ENCODE measurements at regions not wholly inside any gene's neighbourhood (a gene's known extent, or its start where the extent isn't known, plus 50 kb on each side); places are given as distances from the start of the nearest gene placed in this dataset.

DNA sequence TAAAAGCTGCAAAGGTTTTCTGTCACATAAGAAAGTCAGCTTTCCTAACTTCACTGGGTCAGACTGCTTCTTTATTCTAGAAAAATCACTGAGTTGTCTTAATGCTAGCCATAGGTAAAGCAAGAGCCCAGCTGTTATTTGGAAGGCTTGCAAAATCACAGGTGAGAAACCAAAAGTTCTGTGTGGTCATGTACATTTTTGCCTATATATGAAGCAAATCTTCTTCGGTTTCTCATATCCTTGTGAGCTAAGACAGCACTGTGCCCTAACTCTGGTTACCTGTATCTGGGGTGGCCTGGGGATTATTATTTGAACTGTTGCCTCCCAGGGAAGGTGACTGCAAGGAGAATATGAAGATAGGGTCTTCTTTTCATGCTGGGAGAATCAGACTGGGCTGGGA lies 444.9 kb upstream of the CLINT1 start:
- Histone ChIP-seq H3K27ac (ENCODE audit: insufficient read depth, low read length) (no peak overlapping the region), H3K36me3 (ENCODE audit: control insufficient read depth, insufficient read depth, low read length) (no peaks in the 10 kb centered on the region), H3K4me2 (ENCODE audit: extremely low read depth, insufficient read depth, low read length) (no peak overlapping the region), H3K79me2 (ENCODE audit: control insufficient read depth, insufficient read depth, low read length) (no peaks in the 10 kb centered on the region), H2AFZ (ENCODE audit: low read length) (no peak overlapping the region), H3K27me3 (ENCODE audit: control insufficient read depth, insufficient read depth, low read length) (no peaks in the 10 kb centered on the region), H3K9ac (ENCODE audit: insufficient read depth, low read length) (no peak overlapping the region), H3K4me1 (ENCODE audit: control insufficient read depth, extremely low read depth, insufficient read depth, low read length) (no peaks in the 10 kb centered on the region), H3K9me3 (ENCODE audit: control insufficient read depth, insufficient read depth, low read depth, low read length) (no peaks in the 10 kb centered on the region), H4K20me1 (ENCODE audit: control insufficient read depth, extremely low read depth, insufficient read depth, low read length) (no peaks in the 10 kb centered on the region), H3K4me3 (replicated peaks in 1 of 4; ENCODE audit: control extremely low read depth in 1 of 4, insufficient read depth in 1 of 4, low read depth in 3 of 4, low read length in 4 of 4) (no peak overlapping the region)
- TF ChIP-seq, protein P1, sequence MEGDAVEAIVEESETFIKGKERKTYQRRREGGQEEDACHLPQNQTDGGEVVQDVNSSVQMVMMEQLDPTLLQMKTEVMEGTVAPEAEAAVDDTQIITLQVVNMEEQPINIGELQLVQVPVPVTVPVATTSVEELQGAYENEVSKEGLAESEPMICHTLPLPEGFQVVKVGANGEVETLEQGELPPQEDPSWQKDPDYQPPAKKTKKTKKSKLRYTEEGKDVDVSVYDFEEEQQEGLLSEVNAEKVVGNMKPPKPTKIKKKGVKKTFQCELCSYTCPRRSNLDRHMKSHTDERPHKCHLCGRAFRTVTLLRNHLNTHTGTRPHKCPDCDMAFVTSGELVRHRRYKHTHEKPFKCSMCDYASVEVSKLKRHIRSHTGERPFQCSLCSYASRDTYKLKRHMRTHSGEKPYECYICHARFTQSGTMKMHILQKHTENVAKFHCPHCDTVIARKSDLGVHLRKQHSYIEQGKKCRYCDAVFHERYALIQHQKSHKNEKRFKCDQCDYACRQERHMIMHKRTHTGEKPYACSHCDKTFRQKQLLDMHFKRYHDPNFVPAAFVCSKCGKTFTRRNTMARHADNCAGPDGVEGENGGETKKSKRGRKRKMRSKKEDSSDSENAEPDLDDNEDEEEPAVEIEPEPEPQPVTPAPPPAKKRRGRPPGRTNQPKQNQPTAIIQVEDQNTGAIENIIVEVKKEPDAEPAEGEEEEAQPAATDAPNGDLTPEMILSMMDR (conservative IDR thresholded peaks at IDR 0.05 in 1 of 2, IDR thresholded peaks at IDR 0.05 in 1 of 2; ENCODE audit: low read depth in 1 of 2, low read length in 2 of 2): no peak
- no peak for TF ChIP-seq EZH2 (IDR thresholded peaks at IDR 0.05; ENCODE audit: low read length, missing control alignments)
- no peak for DNase-seq (ENCODE audit: low read depth in 2 of 2)

DNA sequence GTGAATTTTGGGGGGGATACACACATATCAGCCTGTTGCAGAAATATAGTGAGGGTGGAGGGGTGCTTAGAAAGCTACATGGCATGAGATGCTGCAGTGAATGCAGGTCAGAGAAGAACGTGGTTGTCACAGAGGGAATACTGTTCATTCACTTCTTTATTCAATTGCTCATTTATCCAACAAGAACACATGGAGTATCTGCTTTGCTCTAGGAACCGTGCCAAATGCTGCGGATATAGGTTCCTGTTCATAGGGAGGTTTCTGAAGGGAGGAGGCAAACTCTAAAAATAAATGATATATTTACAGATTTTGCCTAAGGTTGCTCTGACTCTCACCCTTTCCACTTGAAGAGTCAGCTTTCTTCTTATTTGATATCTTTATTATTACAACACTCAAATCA lies 444.3 kb upstream of the CLINT1 start:
- Histone ChIP-seq H2AFZ (ENCODE audit: low read length) (no peak overlapping the region), H3K9ac (ENCODE audit: insufficient read depth, low read length) (no peak overlapping the region), H3K79me2 (ENCODE audit: control insufficient read depth, insufficient read depth, low read length) (no peaks in the 10 kb centered on the region), H3K27ac (ENCODE audit: insufficient read depth, low read length) (no peak overlapping the region), H3K4me1 (ENCODE audit: control insufficient read depth, extremely low read depth, insufficient read depth, low read length) (no peaks in the 10 kb centered on the region), H3K4me3 (replicated peaks in 1 of 4; ENCODE audit: control extremely low read depth in 1 of 4, insufficient read depth in 1 of 4, low read depth in 3 of 4, low read length in 4 of 4) (no peak overlapping the region), H3K36me3 (ENCODE audit: control insufficient read depth, insufficient read depth, low read length) (no peaks in the 10 kb centered on the region), H3K27me3 (ENCODE audit: control insufficient read depth, insufficient read depth, low read length) (no peaks in the 10 kb centered on the region), H4K20me1 (ENCODE audit: control insufficient read depth, extremely low read depth, insufficient read depth, low read length) (no peaks in the 10 kb centered on the region), H3K9me3 (ENCODE audit: control insufficient read depth, insufficient read depth, low read depth, low read length) (no peaks in the 10 kb centered on the region), H3K4me2 (ENCODE audit: extremely low read depth, insufficient read depth, low read length) (no peak overlapping the region)
- TF ChIP-seq, protein P1 (conservative IDR thresholded peaks at IDR 0.05 in 1 of 2, IDR thresholded peaks at IDR 0.05 in 1 of 2; ENCODE audit: low read depth in 1 of 2, low read length in 2 of 2): no peak
- TF ChIP-seq EZH2 (IDR thresholded peaks at IDR 0.05; ENCODE audit: low read length, missing control alignments): no peak
- no peak for DNase-seq (ENCODE audit: low read depth in 2 of 2)

DNA sequence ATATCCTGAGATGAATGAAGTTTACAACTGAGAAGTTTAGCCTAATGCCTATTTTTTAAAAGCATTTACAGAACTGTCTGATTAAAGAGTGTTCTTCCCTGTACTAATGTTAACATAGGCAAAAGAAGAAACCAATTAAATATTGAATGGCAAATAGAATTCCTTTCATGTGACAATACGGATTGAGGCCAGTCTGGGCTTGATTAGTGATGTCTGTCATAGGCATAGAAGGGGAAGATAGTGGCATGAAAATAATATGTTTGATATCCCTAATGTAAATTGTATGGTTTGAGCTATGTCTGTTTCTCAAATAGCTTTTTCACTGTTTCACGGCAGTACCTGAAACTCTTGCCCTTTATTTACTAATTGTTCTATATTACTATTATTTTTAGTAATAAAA lies 443.1 kb upstream of the CLINT1 start:
- Histone ChIP-seq H3K79me2 (ENCODE audit: control insufficient read depth, insufficient read depth, low read length) (no peaks in the 10 kb centered on the region), H2AFZ (ENCODE audit: low read length) (no peak overlapping the region), H3K36me3 (ENCODE audit: control insufficient read depth, insufficient read depth, low read length) (no peaks in the 10 kb centered on the region), H3K27ac (ENCODE audit: insufficient read depth, low read length) (no peak overlapping the region), H3K4me3 (replicated peaks in 1 of 4; ENCODE audit: control extremely low read depth in 1 of 4, insufficient read depth in 1 of 4, low read depth in 3 of 4, low read length in 4 of 4) (no peak overlapping the region), H3K4me1 (ENCODE audit: control insufficient read depth, extremely low read depth, insufficient read depth, low read length) (no peaks in the 10 kb centered on the region), H4K20me1 (ENCODE audit: control insufficient read depth, extremely low read depth, insufficient read depth, low read length) (no peaks in the 10 kb centered on the region), H3K9ac (ENCODE audit: insufficient read depth, low read length) (no peak overlapping the region), H3K27me3 (ENCODE audit: control insufficient read depth, insufficient read depth, low read length) (no peaks in the 10 kb centered on the region), H3K9me3 (ENCODE audit: control insufficient read depth, insufficient read depth, low read depth, low read length) (no peaks in the 10 kb centered on the region), H3K4me2 (ENCODE audit: extremely low read depth, insufficient read depth, low read length) (no peak overlapping the region)
- DNase-seq (ENCODE audit: low read depth in 2 of 2): no peak
- TF ChIP-seq, protein P1 (conservative IDR thresholded peaks at IDR 0.05 in 1 of 2, IDR thresholded peaks at IDR 0.05 in 1 of 2; ENCODE audit: low read depth in 1 of 2, low read length in 2 of 2): no peak
- TF ChIP-seq EZH2 (IDR thresholded peaks at IDR 0.05; ENCODE audit: low read length, missing control alignments): no peak
